Activated effector memory CD4-positive, alpha-beta T cell treated with Interleukin-2 at 50 U/mL for 16 hours (primary cell): ENCODE measurements at regions not wholly inside any gene's neighbourhood (a gene's known extent, or its start where the extent isn't known, plus 50 kb on each side); places are given as distances from the start of the nearest gene placed in this dataset.
"Not testable (repeated sequence)": the region's sequence is repeated elsewhere in the genome, so short reads cannot be mapped to it uniquely, and the experiment has no call there.

ENCODE experiments used
- DNase-seq: peaks from one replicate; pipeline ENCODE4 v3.0.0-alpha.2; 2020

DNA sequence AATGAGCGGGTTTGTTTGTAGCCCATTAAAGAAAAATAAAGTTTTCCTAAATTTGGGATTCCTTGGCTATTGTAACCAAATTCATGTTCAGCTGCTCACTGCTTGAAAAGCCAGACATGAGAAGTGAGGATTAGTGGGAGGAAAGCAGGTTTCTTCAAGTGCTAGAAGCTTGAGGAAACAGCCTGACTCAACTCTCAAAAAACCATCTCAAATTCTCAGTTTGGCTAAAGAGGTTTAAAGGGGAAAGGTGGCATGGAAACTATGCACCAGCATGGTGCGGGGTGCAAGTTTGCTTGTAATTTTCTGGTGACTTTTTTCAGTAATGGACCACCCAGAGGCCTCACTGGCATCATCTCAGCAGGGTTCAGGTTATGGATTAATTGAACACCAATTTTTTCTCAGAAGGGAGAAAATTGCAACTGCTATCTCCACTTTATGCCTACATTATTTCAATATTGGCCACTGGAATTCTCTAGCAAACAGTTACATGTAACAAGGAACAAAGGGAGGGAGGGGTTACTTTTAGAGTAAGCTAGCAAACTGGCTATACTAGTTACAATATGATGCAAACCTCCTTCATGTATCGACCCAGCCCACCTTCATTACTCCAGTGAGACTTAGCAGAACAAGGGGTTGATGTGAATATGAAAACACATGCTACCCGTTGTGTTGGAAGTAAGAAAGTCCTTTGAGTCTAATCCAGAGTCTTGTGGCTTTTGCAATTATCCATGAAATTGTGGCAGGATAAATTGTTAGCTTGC lies 85.0 kb upstream of the IFNGR1 start:
- DNase-seq: no peak

DNA sequence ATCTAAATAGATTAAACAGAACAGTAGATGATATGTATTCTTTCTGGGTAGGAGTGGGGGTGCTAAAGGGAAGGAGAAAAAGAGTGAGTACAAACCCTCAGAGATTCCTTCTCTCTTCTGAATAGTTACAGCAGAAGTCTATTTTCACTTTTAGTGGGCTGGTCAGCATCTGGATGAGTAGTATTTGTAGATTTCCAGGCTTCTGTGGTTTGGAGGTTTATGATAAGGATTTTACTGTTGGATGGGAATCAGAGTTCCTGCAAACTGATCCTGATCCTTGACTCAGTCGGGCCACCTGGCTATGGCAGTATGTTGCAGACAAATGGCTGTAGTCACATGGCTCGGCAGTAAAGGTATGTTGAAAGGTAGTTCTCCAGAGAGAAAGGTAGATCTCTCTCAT lies 84.3 kb upstream of the IFNGR1 start:
- no peak for DNase-seq

DNA sequence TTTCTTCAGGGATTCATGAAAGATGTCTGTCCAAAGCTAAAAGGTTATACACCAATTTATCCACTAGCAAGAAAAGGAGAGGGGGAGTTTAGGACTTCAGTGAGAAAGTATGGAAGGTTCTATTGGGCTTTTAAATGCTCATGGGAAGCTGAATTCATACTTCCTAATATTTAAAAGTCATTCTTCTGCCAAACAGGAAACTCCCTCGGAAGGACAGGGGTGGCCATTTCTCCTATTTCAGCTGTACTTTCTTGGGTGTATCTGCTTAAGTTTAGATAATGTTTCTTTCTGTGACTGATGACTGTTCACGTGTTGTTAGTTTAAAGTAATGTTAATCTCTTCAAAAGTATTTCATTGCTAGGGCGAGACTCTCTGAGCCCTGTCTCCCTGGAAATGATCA lies 80.5 kb upstream of the IFNGR1 start:
- no peak for DNase-seq

DNA sequence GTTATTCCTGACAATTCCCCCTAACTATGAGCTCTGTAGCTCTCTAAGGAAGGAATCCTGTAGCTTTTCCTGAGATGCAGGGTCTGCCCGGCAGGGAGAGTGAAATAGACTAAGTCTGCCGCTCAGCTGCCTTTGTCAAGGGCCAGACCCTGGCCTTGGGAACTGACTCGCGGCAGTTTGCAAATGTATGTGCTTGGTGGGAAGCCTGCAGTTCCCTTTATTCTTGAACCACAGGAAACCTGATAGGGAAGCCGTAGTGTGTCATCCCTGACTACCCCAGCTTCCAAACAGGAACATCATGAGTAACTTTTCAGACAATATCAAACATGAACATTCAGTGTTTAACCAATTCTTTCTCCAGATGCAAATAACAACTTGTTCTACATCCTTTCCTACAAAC lies 78.7 kb upstream of the IFNGR1 start:
- DNase-seq: no peak

DNA sequence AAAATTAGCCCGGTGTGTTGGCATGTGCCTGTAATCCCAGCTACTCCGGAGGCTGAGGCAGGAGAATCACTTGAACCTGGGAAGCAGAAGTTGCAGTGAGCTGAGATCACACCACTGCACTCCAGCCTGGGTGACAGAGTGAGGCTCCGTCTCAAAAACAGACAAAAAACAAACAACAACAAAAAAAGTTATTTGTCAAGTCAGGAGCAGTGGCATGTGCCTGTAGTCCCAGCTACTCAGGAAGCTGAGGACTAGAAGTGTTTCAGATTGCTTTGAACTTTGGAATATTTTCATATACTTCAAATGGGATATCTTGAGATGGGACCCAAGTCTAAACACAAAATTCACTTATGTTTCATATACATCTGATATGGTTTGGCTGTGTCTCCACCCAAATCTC lies 73.1 kb upstream of the IFNGR1 start:
- not testable (repeated sequence) for DNase-seq

DNA sequence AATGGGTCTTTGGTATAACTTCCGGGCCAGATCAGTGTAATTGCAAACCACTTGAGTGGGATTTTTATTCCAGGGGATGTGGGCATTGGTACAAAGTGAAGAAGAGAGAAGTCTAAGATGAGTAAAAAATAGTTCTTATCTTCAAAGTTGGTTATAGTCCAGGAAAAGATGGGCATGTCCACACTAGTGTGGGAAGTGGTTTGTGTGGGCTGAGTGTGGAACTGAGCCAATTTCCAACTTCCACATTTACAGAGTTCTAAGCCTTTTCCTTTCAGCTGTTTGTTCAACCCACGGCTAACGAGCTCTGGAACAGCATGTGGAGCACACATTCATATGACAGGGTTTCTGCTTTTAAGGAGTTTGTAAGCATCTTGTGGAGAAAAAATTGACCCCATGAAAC lies 72.3 kb upstream of the IFNGR1 start:
- DNase-seq: no peak

DNA sequence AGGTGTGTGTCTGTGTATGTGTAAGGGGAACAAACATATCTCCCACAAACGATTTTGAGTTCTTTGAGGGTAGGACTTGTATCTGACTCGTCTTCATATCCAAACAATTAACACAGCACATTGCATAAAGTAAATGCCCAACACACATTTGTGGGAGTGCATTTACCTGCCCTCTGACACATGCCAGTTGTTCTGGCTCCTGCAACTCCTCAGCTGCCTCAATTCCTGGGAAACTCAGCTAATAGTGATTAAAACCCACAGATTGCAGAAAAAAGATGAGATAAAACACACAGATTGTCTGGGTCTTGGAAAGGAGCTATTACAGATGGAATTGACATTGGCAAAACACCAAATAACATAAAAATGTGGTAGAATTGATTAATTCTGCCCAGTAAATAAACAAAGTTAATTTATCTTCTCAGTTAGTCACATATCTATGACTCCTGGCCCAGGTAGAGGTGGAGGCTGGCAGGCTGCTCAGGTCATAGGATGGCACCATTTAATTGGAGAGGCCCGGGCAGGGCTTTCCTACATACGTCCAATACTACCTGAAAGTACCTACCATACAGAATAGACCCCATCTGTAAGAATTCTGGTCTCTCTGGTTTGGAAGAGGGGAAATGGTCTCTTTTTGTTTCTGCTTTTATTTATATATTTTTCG lies 71.5 kb upstream of the IFNGR1 start:
- no peak for DNase-seq

DNA sequence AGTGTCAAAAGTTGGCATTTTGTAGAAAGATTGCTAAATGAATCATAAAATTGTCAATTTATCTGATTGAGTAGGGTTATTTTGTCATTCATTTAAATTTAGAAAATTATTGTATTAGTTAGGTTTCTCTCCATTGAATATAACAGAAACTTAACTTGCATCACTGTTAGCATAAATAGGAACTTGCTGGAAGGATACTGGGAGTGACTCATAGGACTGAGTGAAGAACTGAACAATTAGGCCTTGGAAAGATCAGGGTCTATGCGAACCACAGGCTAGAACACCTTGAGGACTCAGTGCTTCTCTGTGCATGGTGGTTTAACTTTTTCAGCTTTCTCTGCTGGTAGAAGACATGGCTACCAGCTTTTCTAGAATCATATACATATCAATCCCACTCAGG lies 67.7 kb upstream of the IFNGR1 start:
- DNase-seq: no peak

DNA sequence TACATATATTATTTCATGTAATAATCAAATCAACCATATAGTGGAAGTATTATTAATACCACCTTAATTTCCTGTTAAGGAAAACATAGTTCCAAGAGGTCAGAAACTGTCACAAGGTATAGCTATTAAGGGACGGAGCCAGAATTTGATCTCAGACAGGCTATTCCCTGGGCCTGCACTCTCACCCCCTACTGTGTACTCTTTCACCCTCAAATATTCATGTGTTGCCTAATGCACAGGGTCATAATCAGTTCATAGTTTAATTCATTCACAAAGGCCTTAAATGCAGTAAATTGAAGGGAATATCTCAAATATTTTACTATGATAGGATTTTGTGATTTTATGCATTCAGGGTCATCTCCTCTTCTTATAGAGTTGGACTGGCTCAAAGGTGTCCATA lies 67.2 kb upstream of the IFNGR1 start:
- DNase-seq: no peak

DNA sequence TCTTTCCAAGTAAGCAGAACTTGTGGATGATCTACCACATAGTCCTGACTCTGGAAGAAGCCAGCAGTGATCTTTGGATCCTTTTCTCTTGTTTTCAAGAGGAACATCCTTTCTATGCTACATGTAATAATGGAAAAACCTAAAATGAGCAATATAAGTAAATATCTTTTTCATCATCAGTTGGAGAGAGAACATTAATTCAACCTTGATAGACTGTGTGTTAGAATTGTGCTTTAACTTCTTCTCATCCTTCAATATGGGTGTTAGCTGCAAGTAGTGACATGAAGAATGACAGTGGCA lies 65.6 kb upstream of the IFNGR1 start:
- DNase-seq: no peak

DNA sequence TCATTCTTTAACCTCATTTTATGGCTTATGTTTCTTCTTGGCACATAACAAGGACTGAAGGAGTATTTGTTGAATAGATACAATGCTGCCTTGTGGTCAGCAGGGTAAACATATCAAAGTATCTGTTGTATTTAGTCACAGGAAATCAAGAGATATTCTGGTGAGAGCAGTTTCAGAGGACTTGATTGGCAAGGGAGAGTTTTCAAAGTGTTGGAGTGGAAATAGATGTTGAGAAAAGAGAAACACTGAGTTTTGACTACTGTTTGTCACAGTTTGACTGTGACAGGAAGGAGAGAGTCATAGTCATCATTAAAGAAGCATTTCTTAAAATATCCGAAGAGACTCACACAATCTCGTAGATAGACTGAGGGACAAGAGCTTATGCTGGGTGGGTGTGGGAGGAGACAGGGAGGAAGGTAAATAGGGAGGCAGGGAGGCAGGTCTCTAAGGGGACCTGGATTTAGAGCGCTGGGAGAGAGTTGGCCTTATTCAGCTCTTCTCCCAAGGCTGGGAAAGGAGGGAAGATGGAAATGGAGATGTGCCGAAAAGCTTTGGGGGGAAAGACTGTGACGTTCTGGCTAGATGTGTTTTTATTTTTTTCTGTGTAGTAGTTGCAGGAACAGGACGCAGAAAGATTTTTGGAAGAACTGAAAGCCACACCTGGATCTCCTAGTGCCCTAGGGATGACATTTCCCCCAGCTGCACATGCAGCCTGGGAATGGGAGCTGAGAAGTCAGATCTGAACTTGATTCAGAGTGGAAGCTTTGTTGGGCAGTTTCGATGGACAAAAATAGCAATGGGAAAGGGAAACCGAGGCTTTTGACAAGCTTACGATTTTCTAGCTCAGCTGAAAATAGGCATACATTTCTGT lies 65.0 kb upstream of the IFNGR1 start:
- no peak for DNase-seq

DNA sequence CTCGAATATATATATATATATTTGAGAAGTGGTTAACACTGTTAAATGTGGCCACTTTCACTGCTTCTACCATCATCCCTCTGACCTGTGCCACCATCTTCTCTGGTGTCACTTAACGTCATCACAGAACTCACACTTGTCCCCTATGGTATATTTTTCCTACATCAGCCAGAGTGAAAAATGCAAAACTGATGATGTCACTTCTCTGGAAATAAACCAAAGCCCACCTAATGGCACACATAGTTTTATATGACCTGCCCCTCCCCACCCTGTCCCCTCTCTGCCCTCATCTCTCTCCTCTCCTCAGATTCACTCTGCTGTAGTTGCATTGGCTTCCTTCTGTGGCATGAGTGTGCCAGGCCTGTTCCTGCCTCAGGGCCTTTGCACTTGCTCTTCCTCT lies 63.9 kb upstream of the IFNGR1 start:
- no peak for DNase-seq

DNA sequence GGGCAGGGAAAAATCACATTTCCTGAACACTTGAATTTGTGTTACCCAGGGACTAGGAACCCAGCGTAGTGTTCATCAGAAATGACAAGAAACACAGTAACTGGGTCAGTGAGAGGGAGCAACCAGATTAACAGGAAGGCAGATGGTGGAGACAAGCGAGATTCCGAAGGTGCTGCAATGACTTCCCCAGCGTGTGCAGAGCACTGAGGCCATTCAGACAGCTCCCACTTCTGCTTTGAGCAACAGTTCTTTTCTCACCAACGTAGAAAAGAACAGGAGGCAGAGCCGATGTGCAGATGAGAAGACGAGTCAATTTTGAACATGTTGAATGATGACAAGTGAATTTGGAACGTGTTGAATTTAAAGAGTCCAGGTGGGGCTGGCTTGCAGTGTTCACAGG lies 63.1 kb upstream of the IFNGR1 start:
- no peak for DNase-seq

DNA sequence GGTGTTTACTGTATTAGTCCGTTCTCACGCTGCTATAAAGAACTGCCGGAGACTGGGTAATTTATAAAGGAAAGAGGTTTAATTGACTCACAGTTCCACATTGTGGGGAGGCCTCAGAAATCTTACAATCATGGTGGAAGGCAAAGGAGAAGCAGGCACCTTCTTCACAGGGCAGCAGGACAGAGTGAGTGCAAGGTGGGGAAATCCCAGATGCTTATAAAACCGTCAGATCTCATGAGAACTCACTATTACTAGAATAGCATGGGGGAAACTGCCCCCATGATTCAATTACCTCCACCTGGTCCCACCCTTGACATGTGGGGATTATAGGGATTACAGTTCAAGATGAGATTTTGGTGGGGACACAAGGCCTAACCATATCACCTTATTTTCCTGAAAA lies 60.1 kb upstream of the IFNGR1 start:
- not testable (repeated sequence) for DNase-seq

DNA sequence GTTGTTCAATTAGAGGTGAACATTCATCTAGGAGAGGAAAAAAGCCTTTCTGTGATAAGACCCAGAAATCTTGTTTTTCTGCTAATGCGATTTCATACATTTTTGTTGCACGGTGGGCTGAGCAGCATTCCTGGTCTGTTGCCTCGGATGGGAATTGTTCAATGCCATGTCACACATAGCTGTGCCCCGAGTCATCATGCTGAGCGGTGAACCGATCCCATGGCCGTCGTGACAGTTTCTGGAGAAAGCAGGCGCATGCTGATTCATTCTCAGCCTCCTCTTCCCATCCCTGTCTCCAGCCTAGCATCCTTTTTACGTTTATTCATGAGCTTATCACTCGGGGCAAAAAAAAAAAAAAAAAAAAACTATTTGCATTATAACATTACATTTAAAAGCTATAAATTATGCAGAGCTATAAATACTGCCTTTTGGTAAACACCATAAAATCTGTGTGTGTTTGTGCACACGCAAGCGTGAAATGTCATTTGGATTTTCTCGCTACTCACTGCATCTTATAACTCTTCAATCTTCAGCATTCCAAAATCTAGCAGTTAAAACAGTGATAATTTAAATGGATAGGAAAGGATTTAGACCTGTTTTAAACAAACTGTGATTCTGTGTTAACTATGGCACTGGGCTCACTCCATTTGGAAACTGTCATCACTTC lies 58.9 kb upstream of the IFNGR1 start:
- DNase-seq: no peak

DNA sequence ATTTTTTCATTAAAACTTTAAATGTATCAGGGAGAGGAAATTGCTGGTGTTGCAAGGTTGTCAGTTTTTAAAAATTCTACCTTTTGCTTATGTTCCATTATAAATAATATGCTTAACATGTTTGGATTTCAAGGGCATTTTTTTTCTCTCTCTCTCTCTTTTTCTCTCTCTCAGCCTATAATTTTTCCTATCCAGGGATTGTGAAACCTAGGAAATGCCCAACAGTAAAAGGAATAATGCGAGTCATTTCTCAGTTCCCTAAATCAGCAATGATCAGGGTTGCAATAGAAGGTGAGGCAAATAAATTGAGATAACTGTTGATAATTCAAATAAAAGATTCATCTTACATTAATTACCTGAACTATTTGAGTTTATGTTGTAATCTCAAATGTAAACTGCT lies 53.2 kb upstream of the IFNGR1 start:
- DNase-seq: no peak

DNA sequence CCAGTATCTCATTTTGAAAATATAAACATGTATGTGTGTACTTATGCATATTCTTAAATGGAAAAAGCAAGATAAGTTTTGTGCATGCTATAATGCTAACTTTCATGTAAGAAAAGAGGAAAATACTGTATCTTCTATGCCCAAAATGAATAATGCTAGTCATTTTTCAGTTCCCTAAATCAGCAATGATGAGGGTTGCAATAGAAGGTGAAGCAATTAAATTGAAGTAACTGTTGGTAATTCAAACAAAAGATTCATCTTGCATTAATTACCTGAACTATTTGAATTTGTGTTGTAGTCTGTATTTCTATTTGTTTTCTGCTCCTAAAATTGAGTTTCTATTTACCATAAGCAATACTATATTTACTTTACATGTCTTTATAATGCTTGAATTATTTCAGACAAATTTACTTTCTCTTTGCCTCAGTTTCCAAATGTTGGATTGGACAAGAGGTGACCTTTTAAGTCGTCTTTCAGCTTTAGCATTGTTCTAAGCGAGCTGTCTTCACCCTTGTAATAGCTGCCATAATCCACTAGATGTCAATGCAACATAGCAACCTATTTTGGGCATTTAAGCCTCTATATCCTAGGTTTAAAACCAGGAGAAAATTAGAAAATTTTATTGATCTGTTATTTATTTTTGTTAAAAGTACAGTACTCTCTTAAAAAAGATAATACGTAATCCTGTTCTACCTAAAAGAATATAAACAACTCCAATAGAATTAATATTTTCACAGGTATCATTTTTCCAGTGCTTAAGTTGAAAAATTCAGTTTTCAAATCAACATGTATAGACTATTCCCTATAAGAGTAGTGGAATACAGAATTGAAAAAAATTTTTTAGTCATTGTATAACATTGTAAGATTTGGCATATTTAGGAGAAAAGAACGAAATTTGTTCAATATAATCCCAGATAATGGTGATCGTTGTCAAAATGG lies 52.3 kb upstream of the IFNGR1 start:
- no peak for DNase-seq

DNA sequence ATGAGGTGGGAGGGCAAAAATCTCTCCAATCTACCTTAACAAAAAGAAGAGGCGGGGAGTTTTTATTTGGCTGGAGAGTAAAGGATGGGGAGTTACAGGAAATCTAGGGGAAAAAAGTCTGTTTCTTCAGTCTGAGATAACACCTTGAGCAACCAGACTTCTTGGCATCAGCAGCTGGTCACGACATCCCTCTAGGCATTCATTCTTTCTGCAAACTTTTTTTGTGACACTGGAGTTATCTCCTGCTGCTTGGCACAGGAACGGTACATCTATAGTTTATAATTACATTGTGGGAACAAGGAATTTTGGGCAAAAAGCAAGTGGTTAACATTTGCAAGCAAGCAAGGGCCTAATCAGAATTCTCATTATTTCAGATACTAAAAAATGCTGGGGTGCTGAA lies 50.6 kb upstream of the IFNGR1 start:
- no peak for DNase-seq

DNA sequence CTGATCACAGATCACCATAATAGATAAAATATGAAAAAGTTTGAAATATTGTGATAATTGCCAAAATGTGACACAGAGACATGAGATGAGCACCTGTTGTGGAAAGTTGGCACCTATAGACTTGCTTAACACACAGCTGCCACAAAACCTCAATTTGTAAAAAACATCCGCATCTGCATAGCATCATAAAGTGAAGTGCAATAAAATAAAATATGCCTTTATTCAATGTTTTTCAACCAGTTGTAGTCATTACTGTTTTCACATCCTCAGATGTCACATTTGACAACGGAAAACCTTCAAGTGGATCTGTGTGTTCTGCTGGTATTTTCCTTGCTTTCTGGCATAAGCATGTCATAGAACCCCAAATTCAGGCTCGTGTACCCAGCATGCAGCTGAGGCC lies 50.2 kb upstream of the IFNGR1 start:
- no peak for DNase-seq
